ENCODE measurements at regions not wholly inside any gene's neighbourhood (a gene's known extent, or its start where the extent isn't known, plus 50 kb on each side); places are given as distances from the start of the nearest gene placed in this dataset.

GRCh38 chr13:27001705-27002104 lies 169.9 kb downstream of the USP12 start:
- intact Hi-C loops (cut with DNase I) = no loop called here
- Histone ChIP-seq H3K4me1 (peaks cover 14% of the 10 kb centered on the region), H3K27ac (no peak overlapping the region), H3K4me3 (no peak overlapping the region), H3K9me3 (no peaks in the 10 kb centered on the region), H3K27me3 (ENCODE audit: low read depth) (peaks cover 16% of the 10 kb centered on the region), H3K36me3 (no peaks in the 10 kb centered on the region)
- no peak for ATAC-seq
- no peak for TF ChIP-seq CTCF (IDR thresholded peaks at IDR 0.05)
- no peak for DNase-seq

- no peak for TF ChIP-seq CTCF (IDR thresholded peaks at IDR 0.05)
- ATAC-seq (no peak), DNase-seq (no peak)
- Histone ChIP-seq H3K36me3 (no peaks in the 10 kb centered on the region), H3K4me1 (peaks cover 4% of the 10 kb centered on the region), H3K27ac (no peak overlapping the region), H3K9me3 (no peaks in the 10 kb centered on the region), H3K27me3 (ENCODE audit: low read depth) (peaks cover 9% of the 10 kb centered on the region), H3K4me3 (no peak overlapping the region)
- intact Hi-C loops (cut with DNase I) = no loop called here
Measured at GRCh38 chr13:27000686-27001085, 170.9 kb downstream of the USP12 start.

- Histone ChIP-seq H3K4me1 (no peaks in the 10 kb centered on the region), H3K27me3 (ENCODE audit: low read depth) (peaks cover 4% of the 10 kb centered on the region), H3K4me3 (no peak overlapping the region), H3K27ac (no peak overlapping the region), H3K36me3 (no peaks in the 10 kb centered on the region), H3K9me3 (no peaks in the 10 kb centered on the region)
- no peak for TF ChIP-seq CTCF (IDR thresholded peaks at IDR 0.05)
- ATAC-seq (no peak), DNase-seq (no peak)
- intact Hi-C loops (cut with DNase I) = no loop called here
Measured at GRCh38 chr13:26999499-26999898, 172.1 kb downstream of the USP12 start.

- Histone ChIP-seq H3K27ac (no peak overlapping the region), H3K4me3 (no peak overlapping the region), H3K4me1 (no peaks in the 10 kb centered on the region), H3K36me3 (no peaks in the 10 kb centered on the region), H3K9me3 (no peaks in the 10 kb centered on the region), H3K27me3 (ENCODE audit: low read depth) (peaks cover 4% of the 10 kb centered on the region)
- no peak for TF ChIP-seq CTCF (IDR thresholded peaks at IDR 0.05)
- intact Hi-C loops (cut with DNase I) = no loop called here
- DNase-seq = no peak
- no peak for ATAC-seq
Measured at GRCh38 chr13:26998292-26998691, 173.3 kb downstream of the USP12 start.

- H3K9me3 ChIP-seq = no peaks in the 10 kb centered on the region
- no peak overlapping the region for H3K4me3 ChIP-seq
- TF ChIP-seq CTCF (IDR thresholded peaks at IDR 0.05) = no peak
- H3K36me3 ChIP-seq = no peaks in the 10 kb centered on the region
- intact Hi-C loops (cut with DNase I) = no loop called here
- DNase-seq (no peak), ATAC-seq (no peak)
- no peak overlapping the region for H3K27ac ChIP-seq
- peaks cover 1% of the 10 kb centered on the region for H3K4me1 ChIP-seq
- H3K27me3 ChIP-seq (ENCODE audit: low read depth) = no peaks in the 10 kb centered on the region
Measured at GRCh38 chr13:26996965-26997752, 174.5 kb downstream of the USP12 start.

Measured in lower lobe of right lung (tissue), 2 donors.